ENCODE measurements at regions not wholly inside any gene's neighbourhood (a gene's known extent, or its start where the extent isn't known, plus 50 kb on each side); places are given as distances from the start of the nearest gene placed in this dataset.
"Not testable (repeated sequence)": the region's sequence is repeated elsewhere in the genome, so short reads cannot be mapped to it uniquely, and the experiment has no call there.

DNA sequence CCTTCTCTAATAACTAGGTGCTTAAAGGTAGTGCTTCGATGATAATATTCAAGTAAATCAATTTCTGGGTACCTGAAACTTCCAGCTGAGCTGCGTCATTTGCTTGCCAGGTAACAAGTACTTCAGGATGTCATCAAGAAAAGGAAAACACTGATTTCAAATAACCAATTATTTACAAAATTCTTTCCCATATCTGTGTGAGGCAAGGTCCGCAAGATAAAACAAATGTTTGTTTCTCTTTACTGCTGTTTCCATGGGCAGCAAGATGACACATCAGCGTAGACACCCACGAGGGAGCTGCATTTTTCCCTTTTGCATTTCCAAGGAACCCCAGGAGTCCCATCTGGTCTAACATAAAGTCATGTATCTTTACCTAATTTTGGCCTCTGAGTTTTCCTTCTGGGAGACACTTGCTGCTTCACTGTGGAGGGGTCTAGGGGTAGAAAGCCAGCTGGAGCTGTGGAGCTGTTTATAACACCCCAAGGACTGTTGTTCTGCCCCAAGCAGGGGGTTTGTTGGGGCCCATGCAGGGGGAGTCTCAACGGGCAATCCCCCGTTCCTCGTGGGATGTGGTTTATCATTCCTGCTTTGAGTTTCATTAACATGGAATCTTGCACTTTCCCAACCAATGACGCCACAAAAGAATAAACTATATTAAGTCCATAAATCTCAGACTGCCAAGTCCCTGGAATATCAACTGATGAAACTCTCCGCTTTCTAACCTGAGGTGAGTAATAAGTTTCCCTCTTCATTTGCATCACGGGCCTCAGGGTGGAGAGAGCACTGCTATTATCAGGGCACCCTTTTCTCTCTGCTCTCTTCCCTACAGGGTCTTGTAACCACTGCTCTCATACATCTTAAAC is 112.8 kb upstream of the PELI2 start:
- peak; percentile 58 for ATAC-seq
- TF ChIP-seq TCF4 (CRISPR knock-in tag; IDR thresholded peaks at IDR 0.05; ENCODE audit: borderline replicate concordance) = no peak
- TF ChIP-seq ISL1 (CRISPR knock-in tag; IDR thresholded peaks at IDR 0.05) = no peak
- TF ChIP-seq SNAI2 (CRISPR knock-in tag; IDR thresholded peaks at IDR 0.05) = no peak
- no peak for TF ChIP-seq OSR1 (CRISPR knock-in tag; IDR thresholded peaks at IDR 0.05)
- TF ChIP-seq ZFP30 (CRISPR knock-in tag; IDR thresholded peaks at IDR 0.05) = no peak
- TF ChIP-seq, protein P1, sequence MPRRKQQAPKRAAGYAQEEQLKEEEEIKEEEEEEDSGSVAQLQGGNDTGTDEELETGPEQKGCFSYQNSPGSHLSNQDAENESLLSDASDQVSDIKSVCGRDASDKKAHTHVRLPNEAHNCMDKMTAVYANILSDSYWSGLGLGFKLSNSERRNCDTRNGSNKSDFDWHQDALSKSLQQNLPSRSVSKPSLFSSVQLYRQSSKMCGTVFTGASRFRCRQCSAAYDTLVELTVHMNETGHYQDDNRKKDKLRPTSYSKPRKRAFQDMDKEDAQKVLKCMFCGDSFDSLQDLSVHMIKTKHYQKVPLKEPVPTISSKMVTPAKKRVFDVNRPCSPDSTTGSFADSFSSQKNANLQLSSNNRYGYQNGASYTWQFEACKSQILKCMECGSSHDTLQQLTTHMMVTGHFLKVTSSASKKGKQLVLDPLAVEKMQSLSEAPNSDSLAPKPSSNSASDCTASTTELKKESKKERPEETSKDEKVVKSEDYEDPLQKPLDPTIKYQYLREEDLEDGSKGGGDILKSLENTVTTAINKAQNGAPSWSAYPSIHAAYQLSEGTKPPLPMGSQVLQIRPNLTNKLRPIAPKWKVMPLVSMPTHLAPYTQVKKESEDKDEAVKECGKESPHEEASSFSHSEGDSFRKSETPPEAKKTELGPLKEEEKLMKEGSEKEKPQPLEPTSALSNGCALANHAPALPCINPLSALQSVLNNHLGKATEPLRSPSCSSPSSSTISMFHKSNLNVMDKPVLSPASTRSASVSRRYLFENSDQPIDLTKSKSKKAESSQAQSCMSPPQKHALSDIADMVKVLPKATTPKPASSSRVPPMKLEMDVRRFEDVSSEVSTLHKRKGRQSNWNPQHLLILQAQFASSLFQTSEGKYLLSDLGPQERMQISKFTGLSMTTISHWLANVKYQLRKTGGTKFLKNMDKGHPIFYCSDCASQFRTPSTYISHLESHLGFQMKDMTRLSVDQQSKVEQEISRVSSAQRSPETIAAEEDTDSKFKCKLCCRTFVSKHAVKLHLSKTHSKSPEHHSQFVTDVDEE (CRISPR knock-in tag; IDR thresholded peaks at IDR 0.05) = no peak
- TF ChIP-seq ZNF8 (CRISPR knock-in tag; IDR thresholded peaks at IDR 0.05) = no peak
- TF ChIP-seq ZNF70 (CRISPR knock-in tag; IDR thresholded peaks at IDR 0.05) = no peak
- no peak for TF ChIP-seq TOX (CRISPR knock-in tag; IDR thresholded peaks at IDR 0.05; ENCODE audit: borderline replicate concordance)
- no peak for TF ChIP-seq ARNTL (CRISPR knock-in tag; IDR thresholded peaks at IDR 0.05; ENCODE audit: borderline replicate concordance, low read depth)
- TF ChIP-seq ZC3H10 (CRISPR knock-in tag; IDR thresholded peaks at IDR 0.05) = no peak
- TF ChIP-seq, protein P2, sequence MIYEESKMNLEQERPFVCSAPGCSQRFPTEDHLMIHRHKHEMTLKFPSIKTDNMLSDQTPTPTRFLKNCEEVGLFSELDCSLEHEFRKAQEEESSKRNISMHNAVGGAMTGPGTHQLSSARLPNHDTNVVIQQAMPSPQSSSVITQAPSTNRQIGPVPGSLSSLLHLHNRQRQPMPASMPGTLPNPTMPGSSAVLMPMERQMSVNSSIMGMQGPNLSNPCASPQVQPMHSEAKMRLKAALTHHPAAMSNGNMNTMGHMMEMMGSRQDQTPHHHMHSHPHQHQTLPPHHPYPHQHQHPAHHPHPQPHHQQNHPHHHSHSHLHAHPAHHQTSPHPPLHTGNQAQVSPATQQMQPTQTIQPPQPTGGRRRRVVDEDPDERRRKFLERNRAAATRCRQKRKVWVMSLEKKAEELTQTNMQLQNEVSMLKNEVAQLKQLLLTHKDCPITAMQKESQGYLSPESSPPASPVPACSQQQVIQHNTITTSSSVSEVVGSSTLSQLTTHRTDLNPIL (CRISPR knock-in tag; IDR thresholded peaks at IDR 0.05; ENCODE audit: low read depth) = no peak
- TF ChIP-seq ZNF565 (CRISPR knock-in tag; conservative IDR thresholded peaks at IDR 0.05; ENCODE audit: low read depth) = no peak
- TF ChIP-seq ESRRG (CRISPR knock-in tag; IDR thresholded peaks at IDR 0.05) = no peak
- TF ChIP-seq, protein P3, sequence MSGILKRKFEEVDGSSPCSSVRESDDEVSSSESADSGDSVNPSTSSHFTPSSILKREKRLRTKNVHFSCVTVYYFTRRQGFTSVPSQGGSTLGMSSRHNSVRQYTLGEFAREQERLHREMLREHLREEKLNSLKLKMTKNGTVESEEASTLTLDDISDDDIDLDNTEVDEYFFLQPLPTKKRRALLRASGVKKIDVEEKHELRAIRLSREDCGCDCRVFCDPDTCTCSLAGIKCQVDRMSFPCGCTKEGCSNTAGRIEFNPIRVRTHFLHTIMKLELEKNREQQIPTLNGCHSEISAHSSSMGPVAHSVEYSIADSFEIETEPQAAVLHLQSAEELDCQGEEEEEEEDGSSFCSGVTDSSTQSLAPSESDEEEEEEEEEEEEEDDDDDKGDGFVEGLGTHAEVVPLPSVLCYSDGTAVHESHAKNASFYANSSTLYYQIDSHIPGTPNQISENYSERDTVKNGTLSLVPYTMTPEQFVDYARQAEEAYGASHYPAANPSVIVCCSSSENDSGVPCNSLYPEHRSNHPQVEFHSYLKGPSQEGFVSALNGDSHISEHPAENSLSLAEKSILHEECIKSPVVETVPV (CRISPR knock-in tag; IDR thresholded peaks at IDR 0.05) = no peak
- TF ChIP-seq BACH2 (CRISPR knock-in tag; IDR thresholded peaks at IDR 0.05; ENCODE audit: borderline replicate concordance) = no peak
- TF ChIP-seq, protein P4, sequence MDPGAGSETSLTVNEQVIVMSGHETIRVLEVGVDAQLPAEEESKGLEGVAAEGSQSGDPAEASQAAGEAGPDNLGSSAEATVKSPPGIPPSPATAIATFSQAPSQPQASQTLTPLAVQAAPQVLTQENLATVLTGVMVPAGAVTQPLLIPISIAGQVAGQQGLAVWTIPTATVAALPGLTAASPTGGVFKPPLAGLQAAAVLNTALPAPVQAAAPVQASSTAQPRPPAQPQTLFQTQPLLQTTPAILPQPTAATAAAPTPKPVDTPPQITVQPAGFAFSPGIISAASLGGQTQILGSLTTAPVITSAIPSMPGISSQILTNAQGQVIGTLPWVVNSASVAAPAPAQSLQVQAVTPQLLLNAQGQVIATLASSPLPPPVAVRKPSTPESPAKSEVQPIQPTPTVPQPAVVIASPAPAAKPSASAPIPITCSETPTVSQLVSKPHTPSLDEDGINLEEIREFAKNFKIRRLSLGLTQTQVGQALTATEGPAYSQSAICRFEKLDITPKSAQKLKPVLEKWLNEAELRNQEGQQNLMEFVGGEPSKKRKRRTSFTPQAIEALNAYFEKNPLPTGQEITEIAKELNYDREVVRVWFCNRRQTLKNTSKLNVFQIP (CRISPR knock-in tag; IDR thresholded peaks at IDR 0.05; ENCODE audit: borderline replicate concordance, low read depth) = no peak
- TF ChIP-seq ZFP3 (CRISPR knock-in tag; IDR thresholded peaks at IDR 0.05) = no peak
- no peak for TF ChIP-seq RARB (CRISPR knock-in tag; IDR thresholded peaks at IDR 0.05)
- no peak for TF ChIP-seq GLIS3 (CRISPR knock-in tag; IDR thresholded peaks at IDR 0.05)

DNA sequence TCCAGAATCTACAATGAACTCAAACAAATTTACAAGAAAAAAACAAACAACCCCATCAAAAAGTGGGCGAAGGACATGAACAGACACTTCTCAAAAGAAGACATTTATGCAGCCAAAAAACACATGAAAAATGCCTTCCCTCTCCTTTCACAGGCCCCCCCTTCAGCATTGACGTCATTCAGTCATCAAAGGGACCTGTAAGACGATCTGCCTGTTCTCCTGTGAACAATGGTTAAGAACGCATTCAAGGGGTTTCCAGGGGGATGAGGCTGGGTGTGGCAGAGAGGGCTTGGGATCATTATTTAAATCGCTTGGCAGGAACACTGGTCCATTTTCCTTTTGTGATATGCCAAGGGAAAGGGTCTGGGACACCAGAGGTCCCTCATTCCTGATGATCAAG is 110.7 kb upstream of the PELI2 start:
- ATAC-seq = not testable (repeated sequence)

DNA sequence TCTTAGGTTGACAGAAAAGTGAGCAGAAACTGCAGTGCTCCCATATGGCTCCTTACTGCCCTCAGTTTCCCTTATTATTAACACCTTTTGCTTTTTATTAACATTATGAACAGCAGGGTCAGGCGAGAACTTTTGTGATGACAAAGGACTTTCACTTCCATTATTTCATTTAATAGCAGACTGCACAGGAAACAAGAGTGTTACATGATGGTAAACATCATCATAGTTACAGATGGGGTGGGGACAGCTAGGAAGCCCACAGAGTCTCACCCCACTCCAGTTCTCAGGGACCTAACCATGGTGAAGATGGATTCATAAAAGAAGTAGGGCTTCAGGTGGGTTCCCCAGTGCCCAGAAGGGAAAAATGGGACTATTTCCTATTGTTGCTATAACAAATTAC is 110.1 kb upstream of the PELI2 start:
- no peak for ATAC-seq
- TF ChIP-seq ZFP3 (CRISPR knock-in tag; IDR thresholded peaks at IDR 0.05) (no peak), ZNF70 (CRISPR knock-in tag; IDR thresholded peaks at IDR 0.05) (no peak), TCF4 (CRISPR knock-in tag; IDR thresholded peaks at IDR 0.05; ENCODE audit: borderline replicate concordance) (no peak), GLIS3 (CRISPR knock-in tag; IDR thresholded peaks at IDR 0.05) (no peak), ZFP30 (CRISPR knock-in tag; IDR thresholded peaks at IDR 0.05) (no peak), ZC3H10 (CRISPR knock-in tag; IDR thresholded peaks at IDR 0.05) (no peak), ZNF8 (CRISPR knock-in tag; IDR thresholded peaks at IDR 0.05) (no peak), RARB (CRISPR knock-in tag; IDR thresholded peaks at IDR 0.05) (no peak), OSR1 (CRISPR knock-in tag; IDR thresholded peaks at IDR 0.05) (no peak), CSDC2 (CRISPR knock-in tag; IDR thresholded peaks at IDR 0.05) (no peak), ZNF565 (CRISPR knock-in tag; conservative IDR thresholded peaks at IDR 0.05; ENCODE audit: low read depth) (no peak), PPARA (CRISPR knock-in tag; IDR thresholded peaks at IDR 0.05; ENCODE audit: borderline replicate concordance) (no peak), ISL1 (CRISPR knock-in tag; IDR thresholded peaks at IDR 0.05) (no peak)
- TF ChIP-seq, protein P4 (CRISPR knock-in tag; IDR thresholded peaks at IDR 0.05; ENCODE audit: borderline replicate concordance, low read depth) = no peak
- TF ChIP-seq, protein P5, sequence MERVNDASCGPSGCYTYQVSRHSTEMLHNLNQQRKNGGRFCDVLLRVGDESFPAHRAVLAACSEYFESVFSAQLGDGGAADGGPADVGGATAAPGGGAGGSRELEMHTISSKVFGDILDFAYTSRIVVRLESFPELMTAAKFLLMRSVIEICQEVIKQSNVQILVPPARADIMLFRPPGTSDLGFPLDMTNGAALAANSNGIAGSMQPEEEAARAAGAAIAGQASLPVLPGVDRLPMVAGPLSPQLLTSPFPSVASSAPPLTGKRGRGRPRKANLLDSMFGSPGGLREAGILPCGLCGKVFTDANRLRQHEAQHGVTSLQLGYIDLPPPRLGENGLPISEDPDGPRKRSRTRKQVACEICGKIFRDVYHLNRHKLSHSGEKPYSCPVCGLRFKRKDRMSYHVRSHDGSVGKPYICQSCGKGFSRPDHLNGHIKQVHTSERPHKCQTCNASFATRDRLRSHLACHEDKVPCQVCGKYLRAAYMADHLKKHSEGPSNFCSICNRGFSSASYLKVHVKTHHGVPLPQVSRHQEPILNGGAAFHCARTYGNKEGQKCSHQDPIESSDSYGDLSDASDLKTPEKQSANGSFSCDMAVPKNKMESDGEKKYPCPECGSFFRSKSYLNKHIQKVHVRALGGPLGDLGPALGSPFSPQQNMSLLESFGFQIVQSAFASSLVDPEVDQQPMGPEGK (CRISPR knock-in tag; IDR thresholded peaks at IDR 0.05; ENCODE audit: borderline replicate concordance) = no peak
- TF ChIP-seq, protein P1 (CRISPR knock-in tag; IDR thresholded peaks at IDR 0.05) = no peak

Data from SK-N-SH treated with all-trans-retinoic acid at 6 μM for 48 hours (cell line).